ENCODE measurements at regions not wholly inside any gene's neighbourhood (a gene's known extent, or its start where the extent isn't known, plus 50 kb on each side); places are given as distances from the start of the nearest gene placed in this dataset.
"Not testable (repeated sequence)": the region's sequence is repeated elsewhere in the genome, so short reads cannot be mapped to it uniquely, and the experiment has no call there.

DNA sequence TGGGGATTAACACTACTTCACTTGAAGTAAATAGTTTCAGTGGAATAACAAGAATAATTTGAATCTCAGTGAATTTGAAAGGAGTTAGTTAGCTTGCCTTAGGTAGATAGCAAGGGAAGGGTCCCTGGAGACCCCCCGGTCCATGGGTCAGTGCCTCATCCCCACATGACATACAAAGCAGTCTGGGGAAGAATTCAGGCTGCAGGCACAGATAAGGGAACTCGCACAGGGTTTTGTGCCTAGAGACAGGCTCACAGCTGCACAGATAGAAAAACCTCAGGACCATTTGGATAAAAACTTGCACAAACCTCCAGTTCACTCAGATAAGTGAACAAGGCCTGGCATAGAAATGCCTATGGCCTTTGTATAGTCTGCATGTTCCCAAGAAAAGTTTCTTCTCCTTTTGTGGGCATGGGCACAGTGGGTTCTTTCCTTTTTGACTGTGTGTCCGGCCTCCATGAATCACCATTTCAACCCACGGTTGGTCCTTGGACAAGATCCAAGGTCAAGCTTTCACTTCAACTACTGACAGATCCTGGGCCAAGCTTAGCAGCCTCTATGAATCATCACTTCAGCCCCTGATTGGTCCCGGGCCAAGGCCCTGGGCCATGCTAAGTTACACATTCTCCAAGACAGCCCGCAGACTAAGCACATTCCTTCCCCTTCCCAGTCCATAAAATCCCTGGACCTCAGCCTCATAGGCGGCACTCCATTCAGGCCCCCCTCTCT lies 108.3 kb upstream of the KLHL4 start:
- H3K4me1 ChIP-seq (ENCODE audit: control insufficient read depth in 2 of 3, insufficient read depth in 2 of 3, low read depth in 1 of 3, low read length in 3 of 3): peaks cover 0 to 3% (median 0%) of the 10 kb centered on the region in 3 donors
- H3K9ac ChIP-seq (ENCODE audit: low read length in 3 of 3): no peak overlapping the region
- DNase-seq: peak; percentile 45 to 92 (median 70)
- FAIRE-seq: peak; percentile 96
- H3K27ac ChIP-seq (ENCODE audit: low read depth in 2 of 2, low read length in 2 of 2): peak overlapping the region; percentile 41 to 69
- H3K4me3 ChIP-seq (ENCODE audit: low read length in 3 of 3): no peak overlapping the region
- no peaks in the 10 kb centered on the region for H3K9me3 ChIP-seq (ENCODE audit: control insufficient read depth in 2 of 3, insufficient read depth in 1 of 3, low read length in 3 of 3)
- intact Hi-C loops (cut with DNase I): no loop called here
- H3K27me3 ChIP-seq (ENCODE audit: control insufficient read depth, insufficient read depth, low read length): no peaks in the 10 kb centered on the region
- H3K36me3 ChIP-seq (ENCODE audit: control insufficient read depth in 2 of 3, insufficient read depth in 3 of 3, low read length in 3 of 3): no peaks in the 10 kb centered on the region
- TF ChIP-seq, protein P1, sequence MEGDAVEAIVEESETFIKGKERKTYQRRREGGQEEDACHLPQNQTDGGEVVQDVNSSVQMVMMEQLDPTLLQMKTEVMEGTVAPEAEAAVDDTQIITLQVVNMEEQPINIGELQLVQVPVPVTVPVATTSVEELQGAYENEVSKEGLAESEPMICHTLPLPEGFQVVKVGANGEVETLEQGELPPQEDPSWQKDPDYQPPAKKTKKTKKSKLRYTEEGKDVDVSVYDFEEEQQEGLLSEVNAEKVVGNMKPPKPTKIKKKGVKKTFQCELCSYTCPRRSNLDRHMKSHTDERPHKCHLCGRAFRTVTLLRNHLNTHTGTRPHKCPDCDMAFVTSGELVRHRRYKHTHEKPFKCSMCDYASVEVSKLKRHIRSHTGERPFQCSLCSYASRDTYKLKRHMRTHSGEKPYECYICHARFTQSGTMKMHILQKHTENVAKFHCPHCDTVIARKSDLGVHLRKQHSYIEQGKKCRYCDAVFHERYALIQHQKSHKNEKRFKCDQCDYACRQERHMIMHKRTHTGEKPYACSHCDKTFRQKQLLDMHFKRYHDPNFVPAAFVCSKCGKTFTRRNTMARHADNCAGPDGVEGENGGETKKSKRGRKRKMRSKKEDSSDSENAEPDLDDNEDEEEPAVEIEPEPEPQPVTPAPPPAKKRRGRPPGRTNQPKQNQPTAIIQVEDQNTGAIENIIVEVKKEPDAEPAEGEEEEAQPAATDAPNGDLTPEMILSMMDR (IDR thresholded peaks at IDR 0.05; ENCODE audit: borderline replicate concordance, extremely low read depth, insufficient read depth): no peak

- H3K27me3 ChIP-seq (ENCODE audit: control insufficient read depth, insufficient read depth, low read length): no peaks in the 10 kb centered on the region
- DNase-seq (no peak), FAIRE-seq (no peak)
- TF ChIP-seq, protein P1 (IDR thresholded peaks at IDR 0.05; ENCODE audit: borderline replicate concordance, extremely low read depth, insufficient read depth): no peak
- H3K9me3 ChIP-seq (ENCODE audit: control insufficient read depth in 2 of 3, insufficient read depth in 1 of 3, low read length in 3 of 3): no peaks in the 10 kb centered on the region
- no peak overlapping the region for H3K4me3 ChIP-seq (ENCODE audit: low read length in 3 of 3)
- intact Hi-C loops (cut with DNase I): no loop called here
- H3K36me3 ChIP-seq (ENCODE audit: control insufficient read depth in 2 of 3, insufficient read depth in 3 of 3, low read length in 3 of 3): no peaks in the 10 kb centered on the region
- no peaks in the 10 kb centered on the region for H3K4me1 ChIP-seq (ENCODE audit: control insufficient read depth in 2 of 3, insufficient read depth in 2 of 3, low read depth in 1 of 3, low read length in 3 of 3)
- H3K9ac ChIP-seq (ENCODE audit: low read length in 3 of 3): no peak overlapping the region
- H3K27ac ChIP-seq (ENCODE audit: low read depth in 2 of 2, low read length in 2 of 2): no peak overlapping the region
These were observed 92.0 kb upstream of the KLHL4 start for GRCh38 chrX:87425618-87426017.

- TF ChIP-seq, protein P1 (IDR thresholded peaks at IDR 0.05; ENCODE audit: borderline replicate concordance, extremely low read depth, insufficient read depth): no peak
- Histone ChIP-seq H3K9me3 (ENCODE audit: control insufficient read depth in 2 of 3, insufficient read depth in 1 of 3, low read length in 3 of 3) (no peaks in the 10 kb centered on the region), H3K4me1 (ENCODE audit: control insufficient read depth in 2 of 3, insufficient read depth in 2 of 3, low read depth in 1 of 3, low read length in 3 of 3) (no peaks in the 10 kb centered on the region), H3K27me3 (ENCODE audit: control insufficient read depth, insufficient read depth, low read length) (no peaks in the 10 kb centered on the region), H3K4me3 (ENCODE audit: low read length in 3 of 3) (no peak overlapping the region), H3K27ac (ENCODE audit: low read depth in 2 of 2, low read length in 2 of 2) (no peak overlapping the region), H3K36me3 (ENCODE audit: control insufficient read depth in 2 of 3, insufficient read depth in 3 of 3, low read length in 3 of 3) (no peaks in the 10 kb centered on the region), H3K9ac (ENCODE audit: low read length in 3 of 3) (no peak overlapping the region)
- DNase-seq (no peak), FAIRE-seq (no peak)
- intact Hi-C loops (cut with DNase I): no loop called here
These were observed 83.0 kb upstream of the KLHL4 start for GRCh38 chrX:87434618-87435017.

GRCh38 chrX:87448613-87449012 lies 69.0 kb upstream of the KLHL4 start:
- H3K27ac ChIP-seq (ENCODE audit: low read depth in 2 of 2, low read length in 2 of 2); H3K27me3 ChIP-seq (ENCODE audit: control insufficient read depth, insufficient read depth, low read length); H3K4me1 ChIP-seq (ENCODE audit: control insufficient read depth in 2 of 3, insufficient read depth in 2 of 3, low read depth in 1 of 3, low read length in 3 of 3); intact Hi-C loops (cut with DNase I); DNase-seq; H3K4me3 ChIP-seq (ENCODE audit: low read length in 3 of 3); FAIRE-seq; H3K36me3 ChIP-seq (ENCODE audit: control insufficient read depth in 2 of 3, insufficient read depth in 3 of 3, low read length in 3 of 3); H3K9me3 ChIP-seq (ENCODE audit: control insufficient read depth in 2 of 3, insufficient read depth in 1 of 3, low read length in 3 of 3); H3K9ac ChIP-seq (ENCODE audit: low read length in 3 of 3): not testable (repeated sequence)

DNA sequence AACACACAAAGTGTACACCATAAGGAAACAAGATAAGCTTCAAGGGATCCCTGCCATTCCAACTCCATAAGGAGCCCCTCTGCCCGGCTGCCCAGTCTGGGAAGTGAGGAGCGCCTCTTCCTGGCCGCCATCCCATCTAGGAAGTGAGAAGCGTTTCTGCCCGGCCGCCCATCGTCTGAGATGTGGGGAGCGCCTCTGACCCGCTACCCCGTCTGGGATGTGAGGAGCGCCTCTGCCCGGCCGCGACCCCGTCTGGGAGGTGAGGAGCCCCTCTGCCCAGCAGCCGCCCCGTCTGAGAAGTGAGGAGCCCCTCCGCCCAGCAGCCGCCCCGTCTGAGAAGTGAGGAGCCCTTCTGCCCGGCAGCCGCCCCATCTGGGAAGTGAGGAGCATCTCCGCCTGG lies 51.8 kb upstream of the KLHL4 start:
- H3K36me3 ChIP-seq (ENCODE audit: control insufficient read depth in 2 of 3, insufficient read depth in 3 of 3, low read length in 3 of 3); H3K9me3 ChIP-seq (ENCODE audit: control insufficient read depth in 2 of 3, insufficient read depth in 1 of 3, low read length in 3 of 3); FAIRE-seq; H3K27me3 ChIP-seq (ENCODE audit: control insufficient read depth, insufficient read depth, low read length); H3K4me1 ChIP-seq (ENCODE audit: control insufficient read depth in 2 of 3, insufficient read depth in 2 of 3, low read depth in 1 of 3, low read length in 3 of 3); H3K9ac ChIP-seq (ENCODE audit: low read length in 3 of 3); intact Hi-C loops (cut with DNase I); H3K4me3 ChIP-seq (ENCODE audit: low read length in 3 of 3); H3K27ac ChIP-seq (ENCODE audit: low read depth in 2 of 2, low read length in 2 of 2); DNase-seq: not testable (repeated sequence)
